Stimulated activated CD4-positive, alpha-beta T cell treated with anti-CD3 and anti-CD28 coated beads, Interleukin-12 subunit alpha, Interleukin-12 subunit beta, amount 100 ng/mL, for 48 hours (primary cell): ENCODE measurements at regions not wholly inside any gene's neighbourhood (a gene's known extent, or its start where the extent isn't known, plus 50 kb on each side); places are given as distances from the start of the nearest gene placed in this dataset.
A peak's percentile ranks its signal among the peaks of the same experiment; 100 is the strongest.
"Not testable (repeated sequence)": the region's sequence is repeated elsewhere in the genome, so short reads cannot be mapped to it uniquely, and the experiment has no call there.

ENCODE experiments used
- DNase-seq, 3 donors: peaks; one replicate each; pipeline ENCODE4 v3.0.0-alpha.2; 2020; ENCODE audit warnings: low read depth in 2 of 3, low spot score in 1 of 3

DNA sequence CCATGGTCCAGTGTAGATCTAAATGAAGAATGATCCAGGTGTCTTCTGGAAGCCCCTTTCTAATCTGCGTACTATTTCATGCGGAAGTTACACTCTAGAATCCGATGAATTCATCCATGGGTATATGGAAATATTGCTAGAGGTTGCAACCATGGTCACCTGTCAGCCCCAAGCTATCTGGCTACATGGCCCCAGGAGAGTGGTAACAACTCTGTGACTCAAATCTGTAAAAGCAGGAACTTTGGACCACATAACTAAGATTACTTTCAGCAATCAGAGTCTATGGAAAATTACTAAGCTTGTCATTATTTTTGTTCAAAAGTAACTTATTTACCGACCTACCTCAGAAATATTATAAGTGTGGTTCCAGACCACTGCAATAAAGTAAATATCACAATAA, 150.6 kb upstream of the MED14 start:
- DNase-seq: no peak

DNA sequence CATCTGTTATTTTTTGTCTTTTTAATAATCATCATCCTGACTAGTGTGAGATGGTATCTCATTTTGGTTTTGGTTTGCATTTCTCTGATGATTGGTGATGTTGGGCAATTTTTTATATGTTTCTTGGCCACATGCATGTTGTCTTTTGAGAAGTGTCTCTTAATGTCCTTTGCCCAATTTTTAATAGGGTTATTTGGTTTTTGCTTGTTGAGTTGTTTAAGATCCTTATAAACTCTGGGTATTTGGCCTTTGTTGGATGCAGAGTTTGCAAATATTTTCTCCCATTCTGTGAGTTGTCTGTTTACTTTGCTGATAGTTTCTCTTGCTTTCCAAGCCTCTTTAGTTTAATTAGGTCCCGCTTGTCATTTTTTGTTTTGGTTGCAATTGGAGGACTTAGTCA, 152.1 kb upstream of the MED14 start:
- no peak for DNase-seq

DNA sequence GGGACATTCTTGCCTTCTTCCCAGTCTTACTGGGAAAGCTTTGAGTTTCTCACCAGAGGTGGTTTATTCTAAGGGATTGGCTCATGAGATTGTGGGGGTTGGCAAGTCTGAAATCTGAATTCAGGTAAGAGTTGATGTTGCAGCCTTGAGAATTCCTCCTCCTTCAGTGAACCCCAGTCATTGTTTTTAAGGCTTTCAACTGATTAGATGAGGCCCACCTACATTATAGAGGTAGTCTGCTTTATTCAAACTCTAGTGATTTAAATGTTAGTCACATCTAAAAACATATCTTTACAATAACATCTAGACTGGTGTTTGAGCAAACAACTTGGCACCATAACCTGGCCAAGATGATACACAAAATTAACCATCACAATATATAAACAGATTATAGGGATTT, 156.5 kb upstream of the MED14 start:
- DNase-seq: no peak

DNA sequence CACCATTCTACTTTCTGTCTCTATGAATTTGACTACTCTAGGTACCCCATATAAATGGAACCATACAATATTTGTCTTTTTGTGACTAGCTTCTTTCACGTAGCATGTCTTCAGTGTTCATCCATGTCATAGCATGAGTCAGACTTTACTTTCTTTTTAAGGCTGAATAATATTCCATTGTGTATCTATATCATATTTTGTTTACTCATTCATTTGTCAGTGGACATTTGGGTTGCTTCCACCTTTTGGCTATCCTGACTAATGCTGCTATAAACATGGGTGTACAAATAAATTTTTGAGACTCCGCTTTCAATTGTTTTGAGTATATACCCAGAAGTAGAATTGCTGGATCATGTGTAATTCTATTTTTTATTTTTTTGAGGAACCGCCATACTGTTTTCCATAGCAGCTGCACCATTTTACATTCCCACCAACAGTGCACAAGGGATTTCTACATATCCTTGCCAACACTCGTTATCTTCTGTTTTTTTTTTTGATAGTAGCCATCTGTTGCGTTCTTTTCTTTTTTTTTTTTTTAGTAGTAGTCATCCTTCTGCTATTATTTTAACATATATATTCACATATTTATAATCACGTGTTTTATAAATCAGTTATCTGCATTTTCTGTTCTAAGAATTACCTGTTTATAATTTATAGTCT, 158.0 kb upstream of the MED14 start:
- no peak for DNase-seq

DNA sequence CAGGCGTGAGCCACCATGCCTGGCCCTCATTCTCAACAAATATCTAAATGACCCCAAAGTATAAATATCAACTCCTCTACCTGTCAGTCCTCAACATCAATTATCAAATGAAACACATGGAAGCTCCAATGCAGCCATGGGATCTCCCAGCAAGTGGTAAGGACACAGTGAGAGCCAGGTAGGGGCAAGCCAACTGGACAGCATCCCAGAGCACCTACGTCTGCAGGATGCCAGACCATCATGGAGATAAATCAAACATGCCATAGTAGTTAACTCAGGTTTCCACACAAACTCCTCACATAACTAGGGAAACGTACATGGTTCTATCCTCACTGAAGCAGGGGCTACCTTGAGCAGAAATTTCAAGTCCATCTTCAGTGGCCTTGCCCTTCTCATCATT, 159.9 kb upstream of the MED14 start:
- no peak for DNase-seq

DNA sequence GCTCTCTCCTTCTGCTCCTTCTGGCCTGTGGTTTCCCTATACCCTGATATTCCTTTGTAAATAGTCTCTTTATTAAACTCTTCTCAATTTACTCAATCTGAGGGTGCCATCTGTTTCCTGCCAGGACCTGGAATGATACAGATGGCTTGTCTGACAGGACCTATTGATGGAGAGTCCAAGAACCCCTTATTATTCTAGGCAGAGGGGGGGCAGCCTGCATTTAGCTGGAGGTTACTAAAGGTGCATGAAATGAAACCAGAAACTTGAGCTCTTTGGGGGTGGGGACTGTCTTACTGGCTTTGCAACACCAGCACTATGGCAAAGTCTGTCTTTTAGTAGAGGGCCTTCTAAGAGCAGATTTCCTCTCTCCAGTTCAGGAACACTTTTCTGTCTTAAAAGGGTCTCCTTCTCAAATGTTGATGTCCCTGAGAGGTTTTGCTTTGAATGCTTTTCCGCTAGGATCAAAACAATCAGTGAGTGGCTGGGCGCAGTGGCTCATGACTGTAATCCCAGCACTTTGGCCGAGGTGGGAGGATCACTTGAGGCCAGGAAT, 162.5 kb upstream of the MED14 start:
- DNase-seq: no peak

DNA sequence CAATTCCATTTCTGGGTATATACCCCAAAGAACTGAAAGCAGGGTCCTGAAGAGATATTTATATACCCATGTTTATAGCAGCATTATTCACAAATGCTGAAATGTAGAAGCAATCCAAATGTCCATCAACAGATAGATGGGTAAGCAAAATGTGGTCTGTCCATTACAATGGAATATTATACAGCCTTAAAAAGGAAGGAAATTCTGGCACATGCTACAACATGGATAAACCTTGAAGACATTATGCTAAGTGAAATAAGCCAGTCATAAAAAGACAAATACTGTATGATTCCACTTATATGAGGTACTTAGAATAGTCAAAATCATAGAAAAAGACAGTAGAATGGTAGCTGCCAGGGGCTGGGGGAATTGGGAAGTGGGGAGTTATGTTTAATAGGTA, 169.4 kb upstream of the MED14 start:
- DNase-seq: not testable (repeated sequence)

DNA sequence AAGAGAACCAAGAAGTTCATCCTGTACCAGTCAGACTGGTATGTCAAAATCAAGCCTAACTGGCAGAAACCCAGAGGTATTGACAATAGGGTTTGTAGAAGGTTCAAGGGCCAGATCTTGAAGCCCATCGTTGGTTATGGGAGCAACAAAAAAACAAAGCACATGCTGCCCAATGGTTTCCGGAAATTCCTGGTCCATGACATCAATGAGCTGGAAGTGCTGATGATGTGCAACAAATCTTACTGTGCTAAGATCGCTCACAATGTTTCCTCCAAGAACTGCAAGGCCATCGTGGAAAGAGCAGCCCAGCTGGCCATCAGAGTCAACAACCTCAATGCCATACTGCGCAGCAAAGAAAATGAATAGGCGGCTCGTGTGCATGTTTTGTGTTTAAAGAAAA, 172.7 kb upstream of the MED14 start:
- DNase-seq: no peak

DNA sequence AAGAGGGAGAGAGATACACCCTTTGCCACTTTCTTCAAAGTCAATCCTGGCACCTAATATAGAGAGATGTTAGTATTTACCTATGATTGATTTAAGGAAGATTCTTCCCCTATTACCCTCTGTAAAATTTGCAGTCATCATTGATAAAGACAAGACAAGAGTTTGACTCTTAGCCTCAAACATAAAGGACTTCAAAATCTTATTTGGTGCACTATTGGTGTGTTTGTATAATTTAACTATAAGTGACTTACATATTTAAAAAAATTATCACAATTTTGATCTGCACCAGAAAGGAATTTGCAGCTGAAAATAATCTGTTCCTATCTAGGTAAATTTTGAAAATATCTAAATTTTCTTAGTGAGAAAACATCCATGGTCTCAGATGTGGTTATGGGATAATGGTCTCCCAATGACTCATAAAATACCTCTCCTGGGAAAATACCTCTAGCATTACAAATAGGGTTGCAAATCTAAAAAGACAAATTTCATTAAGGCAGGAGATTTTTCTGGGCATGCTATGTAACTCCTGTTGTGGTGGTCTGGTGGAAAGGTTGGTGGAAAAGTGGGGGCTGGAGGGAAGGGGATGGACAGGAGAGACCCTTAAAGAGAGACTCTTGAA, 173.6 kb upstream of the MED14 start:
- no peak for DNase-seq

DNA sequence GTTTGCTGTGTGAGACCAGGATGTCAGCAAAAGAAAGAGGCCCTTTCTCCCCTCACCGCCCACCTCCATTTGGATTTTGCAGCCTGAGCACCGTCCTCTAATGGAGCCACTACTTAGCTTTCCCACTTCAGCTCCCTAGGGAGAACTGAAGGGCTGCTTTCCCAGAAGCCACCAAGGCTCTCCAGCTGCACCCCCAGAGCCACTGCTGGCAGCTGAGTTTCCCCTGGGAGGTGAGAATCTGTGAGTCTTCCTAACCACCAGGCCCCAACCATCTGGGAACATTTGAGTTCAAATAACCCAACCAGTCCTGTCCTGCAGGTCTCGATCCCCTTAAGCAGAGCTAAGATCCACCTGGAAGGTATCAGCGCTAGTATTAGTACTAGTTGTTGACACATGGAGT, 173.1 kb upstream of the USP9X start:
- no peak for DNase-seq

DNA sequence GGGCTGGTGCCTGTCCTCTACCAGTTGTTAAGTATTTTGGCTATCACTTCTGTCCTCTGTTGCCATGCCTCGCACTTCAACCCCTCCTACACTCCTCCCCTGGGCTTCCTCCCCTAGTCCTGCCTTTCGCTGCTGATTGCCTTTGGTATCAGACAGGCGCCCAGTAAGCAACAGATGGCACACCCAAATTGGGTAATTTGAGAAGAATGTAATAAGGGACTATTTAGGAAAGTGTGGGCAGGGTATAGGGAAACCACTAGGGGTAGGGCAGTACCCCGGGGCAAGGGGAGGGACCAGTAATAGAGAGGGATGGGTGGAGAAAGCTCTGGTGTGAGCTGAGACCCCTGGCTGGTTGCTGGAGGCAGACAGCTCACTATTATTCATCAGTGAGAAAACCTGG, 172.7 kb upstream of the USP9X start:
- DNase-seq: no peak

DNA sequence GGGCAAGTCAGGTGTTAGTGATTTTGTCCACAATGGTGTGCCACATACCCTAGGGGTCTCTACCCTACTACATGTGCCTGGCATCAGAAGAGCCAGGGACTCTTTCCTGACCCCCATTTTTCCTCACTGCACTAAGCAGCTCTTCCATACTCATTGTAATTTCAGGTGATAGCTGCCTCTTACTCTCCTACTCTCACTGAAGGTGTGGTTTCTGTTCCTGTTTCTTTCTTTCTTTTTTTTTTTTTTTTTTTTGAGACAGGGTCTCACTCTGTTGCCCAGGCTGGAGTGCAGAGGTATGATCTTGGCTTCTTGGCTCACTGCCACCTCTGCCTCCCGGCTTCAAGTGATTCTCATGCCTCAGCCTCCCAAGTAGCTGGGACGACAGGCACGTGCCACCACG, 164.9 kb upstream of the USP9X start:
- DNase-seq: no peak

DNA sequence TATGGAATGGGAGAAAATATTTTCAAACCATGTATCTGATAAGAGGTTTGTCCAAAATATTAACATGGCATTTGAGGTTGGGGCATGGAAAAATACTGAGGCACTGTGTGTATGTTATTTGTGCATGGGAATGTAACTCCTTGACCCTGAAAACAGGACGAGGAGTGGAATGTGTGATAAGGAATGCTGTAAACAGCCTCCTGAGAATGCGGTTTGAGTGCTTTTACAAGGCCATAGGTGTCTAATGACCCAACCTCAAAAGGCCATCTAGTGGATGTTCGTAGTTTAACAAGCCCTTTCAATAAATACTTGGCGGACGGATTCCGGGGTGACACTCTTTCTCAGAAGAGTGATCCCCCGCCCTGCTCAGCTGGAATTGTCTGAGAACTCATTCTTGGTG, 162.9 kb upstream of the USP9X start:
- no peak for DNase-seq

DNA sequence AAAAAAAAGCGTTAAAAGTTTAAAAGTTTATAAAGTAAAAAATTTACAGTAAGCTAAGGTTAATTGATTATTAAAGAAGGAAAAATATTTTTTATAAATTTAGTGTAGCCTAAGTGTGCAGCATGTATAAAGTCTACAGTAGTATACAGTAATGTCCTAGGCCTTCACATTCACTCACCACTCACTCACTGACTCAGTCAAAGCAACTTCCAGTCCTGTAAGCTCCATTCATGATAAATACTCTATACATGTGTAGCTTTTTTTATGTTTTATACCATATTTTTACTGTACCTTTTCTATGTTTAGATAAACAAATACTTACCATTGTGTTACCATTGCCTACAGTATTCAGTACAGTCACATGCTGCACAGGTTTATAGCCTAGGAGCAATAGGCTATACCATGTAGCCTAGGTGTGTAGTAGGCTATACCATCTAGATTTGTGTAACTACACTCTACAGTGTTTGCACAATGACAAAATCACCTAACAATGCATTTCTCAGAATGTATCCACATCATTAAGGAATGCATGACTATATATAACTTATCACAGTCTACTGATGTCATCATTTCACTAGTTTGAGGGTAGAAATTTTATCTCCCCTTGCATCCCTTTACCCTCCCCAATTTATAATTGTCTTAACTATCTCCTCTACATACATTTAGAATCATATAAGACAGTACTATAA, 158.4 kb upstream of the USP9X start:
- not testable (repeated sequence) for DNase-seq

DNA sequence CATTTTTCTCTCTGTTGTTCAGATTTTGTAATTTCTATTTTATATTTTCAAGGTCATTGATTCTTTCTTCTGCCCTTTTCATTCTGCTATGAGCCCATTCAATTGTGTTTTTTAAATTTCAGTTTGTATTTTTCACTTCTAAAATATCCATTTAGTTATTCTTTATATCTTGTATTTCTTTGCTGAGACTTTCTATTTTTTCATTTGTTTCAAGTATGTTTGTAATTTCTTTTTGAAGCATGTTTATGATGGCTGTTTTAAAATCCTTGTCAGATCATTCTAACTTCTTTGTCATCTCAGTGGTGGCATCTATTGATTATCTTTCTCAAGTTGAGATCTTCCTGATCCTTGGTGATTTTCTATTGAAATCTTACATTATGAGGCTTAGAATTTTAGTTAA, 157.2 kb upstream of the USP9X start:
- no peak for DNase-seq

DNA sequence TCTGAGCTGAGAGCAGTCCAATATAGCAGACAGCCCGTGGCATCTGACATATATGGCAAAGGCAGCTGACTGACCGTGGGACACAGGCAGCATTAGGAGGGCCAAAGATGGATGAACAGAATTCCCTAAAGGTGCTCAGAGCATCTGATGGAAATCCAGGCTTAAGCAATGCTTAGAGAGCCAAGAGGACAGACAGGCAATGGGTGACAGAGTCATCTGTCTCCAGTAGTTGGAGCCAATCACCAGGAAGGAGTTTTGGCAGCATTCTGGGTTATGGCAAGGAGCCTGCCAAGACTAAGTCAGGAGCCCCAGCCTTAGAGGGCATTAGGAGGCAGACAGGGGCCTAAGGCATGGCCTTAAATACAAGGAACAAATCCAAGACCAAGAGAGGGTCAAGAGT, 153.3 kb upstream of the USP9X start:
- DNase-seq: no peak

DNA sequence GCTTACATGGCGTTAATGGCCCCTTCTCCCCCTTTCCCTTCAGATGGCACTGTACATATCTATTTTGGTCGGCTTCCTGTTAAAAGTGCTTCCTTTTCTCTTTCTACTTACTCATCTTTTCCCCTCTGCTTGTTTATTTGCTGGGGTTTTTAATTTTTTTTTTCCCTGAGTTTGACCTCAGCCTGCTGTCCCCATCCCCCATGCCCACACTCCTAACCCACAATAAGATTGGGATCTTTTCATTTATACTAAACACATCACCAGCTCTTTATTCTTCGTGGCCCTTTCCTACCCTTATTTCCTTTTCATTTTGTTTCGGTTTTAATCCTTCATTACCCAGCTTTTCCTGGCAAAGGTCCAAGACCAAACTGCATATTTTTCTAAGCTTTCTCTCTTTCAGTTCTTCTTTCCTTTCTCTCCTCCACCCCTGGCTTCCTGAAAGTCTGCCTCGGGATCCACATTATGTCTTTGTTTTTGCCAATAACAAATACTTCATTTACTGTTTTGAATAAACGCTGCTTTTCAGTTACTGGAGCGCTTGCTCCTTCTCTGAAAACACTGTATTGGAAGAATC, 152.0 kb upstream of the USP9X start:
- peak in 2 of 3 donors; percentile 15 to 50 for DNase-seq

DNA sequence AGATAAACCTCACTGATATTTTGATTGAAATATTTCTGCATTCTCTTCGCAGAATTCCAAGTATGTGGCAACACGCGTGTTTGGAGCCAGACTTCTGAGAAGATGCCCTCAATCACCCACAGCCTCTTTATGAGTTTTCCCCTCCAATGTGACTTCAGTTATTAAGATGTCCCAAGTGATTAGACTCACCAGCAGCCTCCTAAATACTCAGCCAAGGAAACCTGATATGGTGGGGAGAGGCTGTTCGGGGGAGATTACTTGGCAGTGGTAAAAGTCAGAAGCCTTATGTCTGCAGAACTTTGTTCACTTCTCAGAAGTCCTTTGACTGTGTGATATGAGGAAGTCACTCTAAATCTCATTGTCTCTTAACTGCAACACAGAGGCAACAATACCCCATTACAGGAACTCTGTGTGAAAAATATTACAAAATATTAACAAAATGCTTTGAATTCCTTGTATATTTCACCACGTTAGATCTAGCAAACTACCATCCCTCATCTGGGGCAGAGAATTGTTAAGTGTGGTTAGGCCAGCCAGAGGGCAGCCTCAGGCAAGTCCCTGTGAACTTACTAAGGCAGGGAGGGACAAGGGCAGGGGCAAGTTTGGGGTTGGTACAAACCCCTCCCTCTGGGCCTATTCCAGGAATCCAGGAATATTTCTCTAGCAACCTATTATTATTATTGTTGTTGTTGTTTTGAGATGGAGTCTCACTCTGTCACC, 151.4 kb upstream of the USP9X start:
- DNase-seq: no peak

DNA sequence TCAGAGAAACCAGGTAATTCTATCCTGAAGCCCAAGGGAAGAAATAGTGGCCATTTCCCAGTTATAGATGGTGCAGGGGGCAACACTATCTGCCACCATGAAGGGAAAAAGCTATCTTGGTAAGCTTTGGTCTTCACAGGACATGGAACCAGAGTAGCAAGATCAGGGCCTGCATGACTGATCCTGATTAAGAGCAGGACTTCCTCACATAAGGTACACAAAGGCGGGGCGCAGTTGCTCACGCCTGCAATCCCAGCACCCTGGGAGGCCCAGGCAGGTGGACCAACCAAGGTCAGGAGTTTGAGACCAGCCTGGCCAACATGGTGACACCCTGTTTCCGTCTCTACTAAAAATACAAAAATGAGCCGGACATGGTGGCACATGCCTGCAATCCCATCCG, 148.4 kb upstream of the USP9X start:
- DNase-seq: no peak

DNA sequence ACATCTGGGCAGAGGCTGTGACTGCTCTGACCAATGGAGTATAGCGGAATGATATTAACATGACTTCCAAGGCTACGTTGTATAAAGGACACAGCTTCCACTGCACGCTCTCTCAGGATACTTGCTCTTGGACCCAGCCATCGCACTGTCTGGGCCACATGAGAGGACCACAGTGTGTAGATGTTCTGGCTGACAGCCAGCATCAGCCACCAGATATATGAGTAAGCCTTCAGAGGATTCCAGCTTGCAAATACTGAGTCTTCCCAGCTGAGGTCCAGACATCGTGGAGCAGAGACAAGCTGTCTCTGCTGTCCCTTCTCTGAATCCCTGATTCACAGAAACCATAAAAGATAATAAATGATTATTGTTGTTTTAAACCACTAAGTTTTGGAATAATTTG, 146.8 kb upstream of the USP9X start:
- DNase-seq: no peak

DNA sequence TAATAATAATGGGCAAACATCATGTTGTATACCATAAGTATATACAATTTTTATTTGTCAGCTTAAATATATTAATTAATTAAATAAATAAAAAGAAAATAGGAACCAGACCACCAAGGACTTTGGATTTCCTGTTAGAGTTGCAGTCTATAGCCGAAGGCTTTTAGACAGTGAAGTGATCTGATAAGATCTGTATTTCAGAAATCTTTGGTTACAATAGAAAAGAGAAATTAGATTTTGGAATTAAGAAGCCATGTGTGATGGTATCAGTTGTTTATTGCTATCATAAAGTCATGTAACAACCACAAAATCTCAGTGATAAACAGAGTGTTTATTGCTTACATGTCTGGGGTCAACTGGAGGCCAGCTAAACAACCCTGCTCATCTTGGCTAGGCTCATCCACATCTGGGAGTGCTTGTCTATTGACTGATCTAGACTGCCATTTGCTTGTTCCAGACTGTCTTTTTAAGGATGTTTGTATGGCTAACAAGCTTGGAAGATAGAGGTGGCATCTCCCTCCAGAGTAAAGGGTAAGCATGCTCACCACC, 142.1 kb upstream of the USP9X start:
- no peak for DNase-seq
